ENCODE measurements at regions not wholly inside any gene's neighbourhood (a gene's known extent, or its start where the extent isn't known, plus 50 kb on each side); places are given as distances from the start of the nearest gene placed in this dataset.

GRCh38 chr1:98025858-98026257, 105.0 kb upstream of the DPYD start:
- TF ChIP-seq TEAD4 (IDR thresholded peaks at IDR 0.05) (no peak), EGR1 (IDR thresholded peaks at IDR 0.05) (no peak), TCF12 (IDR thresholded peaks at IDR 0.05; ENCODE audit: low read depth) (no peak), TAF1 (IDR thresholded peaks at IDR 0.05; ENCODE audit: low read depth) (no peak), ZBTB7A (IDR thresholded peaks at IDR 0.05; ENCODE audit: low read depth) (no peak), CREB1 (IDR thresholded peaks at IDR 0.05; ENCODE audit: low read depth) (no peak), USF1 (IDR thresholded peaks at IDR 0.05) (no peak), YY1 (IDR thresholded peaks at IDR 0.05; ENCODE audit: low read depth) (no peak)

Data from Ishikawa (cell line).